Activated naive CD8-positive, alpha-beta T cell treated with anti-CD3 and anti-CD28 coated beads for 36 hours (primary cell): ENCODE measurements at regions not wholly inside any gene's neighbourhood (a gene's known extent, or its start where the extent isn't known, plus 50 kb on each side); places are given as distances from the start of the nearest gene placed in this dataset.

Experiments
- DNase-seq: peaks from one replicate; pipeline ENCODE4 v3.0.0; 2021
- H3K27ac Mint-ChIP-seq: one replicate; pipeline ENCODE4 v1.8.0; 2022; ENCODE audit warnings: mild to moderate bottlenecking, moderate library complexity, mixed read lengths
- H3K27me3 Mint-ChIP-seq: one replicate; pipeline ENCODE4 v1.8.0; 2022; ENCODE audit warnings: mild to moderate bottlenecking, mixed read lengths
- H3K36me3 Mint-ChIP-seq: one replicate; pipeline ENCODE4 v1.8.0; 2021; ENCODE audit warnings: mild to moderate bottlenecking, mixed read lengths
- H3K4me1 Mint-ChIP-seq: one replicate; pipeline ENCODE4 v1.8.0; 2021; ENCODE audit warnings: mixed read lengths
- H3K4me3 Mint-ChIP-seq: one replicate; pipeline ENCODE4 v1.8.0; 2022; ENCODE audit warnings: mild to moderate bottlenecking, moderate library complexity, mixed read lengths
- H3K9me3 Mint-ChIP-seq: one replicate; pipeline ENCODE4 v1.8.0; 2022; ENCODE audit warnings: mixed read lengths

GRCh38 chr20:24745617-24746350, 203.3 kb upstream of the CST7 start:
- H3K4me1 Mint-ChIP-seq: peaks cover 9% of the 10 kb centered on the region
- no peaks in the 10 kb centered on the region for H3K27me3 Mint-ChIP-seq
- DNase-seq: no peak
- no peaks in the 10 kb centered on the region for H3K36me3 Mint-ChIP-seq
- no peak overlapping the region for H3K27ac Mint-ChIP-seq
- H3K4me3 Mint-ChIP-seq: no peak overlapping the region
- no peaks in the 10 kb centered on the region for H3K9me3 Mint-ChIP-seq

GRCh38 chr20:24746351-24746685, 202.8 kb upstream of the CST7 start:
- peaks cover 9% of the 10 kb centered on the region for H3K4me1 Mint-ChIP-seq
- no peak overlapping the region for H3K4me3 Mint-ChIP-seq
- no peaks in the 10 kb centered on the region for H3K9me3 Mint-ChIP-seq
- no peak for DNase-seq
- no peaks in the 10 kb centered on the region for H3K36me3 Mint-ChIP-seq
- H3K27me3 Mint-ChIP-seq: no peaks in the 10 kb centered on the region
- no peak overlapping the region for H3K27ac Mint-ChIP-seq

GRCh38 chr20:24747010-24747712, 201.9 kb upstream of the CST7 start:
- no peak overlapping the region for H3K27ac Mint-ChIP-seq
- no peaks in the 10 kb centered on the region for H3K27me3 Mint-ChIP-seq
- H3K4me1 Mint-ChIP-seq: peaks cover 9% of the 10 kb centered on the region
- no peak overlapping the region for H3K4me3 Mint-ChIP-seq
- H3K9me3 Mint-ChIP-seq: no peaks in the 10 kb centered on the region
- no peak for DNase-seq
- H3K36me3 Mint-ChIP-seq: no peaks in the 10 kb centered on the region

- Mint-ChIP-seq H3K4me3 (no peak overlapping the region), H3K9me3 (no peaks in the 10 kb centered on the region), H3K4me1 (peaks cover 9% of the 10 kb centered on the region), H3K36me3 (no peaks in the 10 kb centered on the region), H3K27ac (no peak overlapping the region), H3K27me3 (no peaks in the 10 kb centered on the region)
- no peak for DNase-seq
These were observed 201.0 kb upstream of the CST7 start for GRCh38 chr20:24747881-24748595.

GRCh38 chr20:24751551-24751950, 197.5 kb upstream of the CST7 start:
- Mint-ChIP-seq H3K36me3 (no peaks in the 10 kb centered on the region), H3K27ac (no peak overlapping the region), H3K4me3 (no peak overlapping the region), H3K27me3 (no peaks in the 10 kb centered on the region), H3K9me3 (no peaks in the 10 kb centered on the region), H3K4me1 (peaks cover 9% of the 10 kb centered on the region)
- no peak for DNase-seq

- no peak for DNase-seq
- Mint-ChIP-seq H3K4me3 (no peak overlapping the region), H3K4me1 (peaks cover under 1% of the 10 kb centered on the region), H3K36me3 (no peaks in the 10 kb centered on the region), H3K27ac (no peak overlapping the region), H3K27me3 (peaks cover 5% of the 10 kb centered on the region), H3K9me3 (no peaks in the 10 kb centered on the region)
These were observed 196.5 kb upstream of the CST7 start for GRCh38 chr20:24752612-24753011.

- Mint-ChIP-seq H3K4me3 (no peak overlapping the region), H3K4me1 (no peaks in the 10 kb centered on the region), H3K27ac (no peak overlapping the region), H3K27me3 (peaks cover 5% of the 10 kb centered on the region), H3K9me3 (no peaks in the 10 kb centered on the region), H3K36me3 (no peaks in the 10 kb centered on the region)
- no peak for DNase-seq
These were observed 195.9 kb upstream of the CST7 start for GRCh38 chr20:24753130-24753529.

- Mint-ChIP-seq H3K9me3 (no peaks in the 10 kb centered on the region), H3K27me3 (peaks cover 5% of the 10 kb centered on the region), H3K27ac (no peak overlapping the region), H3K4me3 (no peak overlapping the region), H3K4me1 (no peaks in the 10 kb centered on the region), H3K36me3 (no peaks in the 10 kb centered on the region)
- DNase-seq: no peak
These were observed 194.4 kb upstream of the CST7 start for GRCh38 chr20:24754691-24755090.

GRCh38 chr20:24755411-24755922, 193.6 kb upstream of the CST7 start:
- H3K4me3 Mint-ChIP-seq: no peak overlapping the region
- no peaks in the 10 kb centered on the region for H3K36me3 Mint-ChIP-seq
- H3K4me1 Mint-ChIP-seq: no peaks in the 10 kb centered on the region
- no peak for DNase-seq
- peaks cover 5% of the 10 kb centered on the region for H3K27me3 Mint-ChIP-seq
- H3K9me3 Mint-ChIP-seq: peaks cover 5% of the 10 kb centered on the region
- H3K27ac Mint-ChIP-seq: no peak overlapping the region

GRCh38 chr20:24756292-24757025, 192.6 kb upstream of the CST7 start:
- Mint-ChIP-seq H3K27ac (no peak overlapping the region), H3K27me3 (peaks cover 5% of the 10 kb centered on the region), H3K4me3 (no peak overlapping the region), H3K36me3 (no peaks in the 10 kb centered on the region), H3K9me3 (peaks cover 6% of the 10 kb centered on the region), H3K4me1 (no peaks in the 10 kb centered on the region)
- no peak for DNase-seq

- DNase-seq: no peak
- H3K9me3 Mint-ChIP-seq: peaks cover 6% of the 10 kb centered on the region
- no peak overlapping the region for H3K4me3 Mint-ChIP-seq
These were observed 187.6 kb upstream of the CST7 start for GRCh38 chr20:24761220-24762065.

GRCh38 chr20:24762371-24762770, 186.7 kb upstream of the CST7 start:
- Mint-ChIP-seq H3K27me3 (no peaks in the 10 kb centered on the region), H3K4me3 (no peak overlapping the region), H3K27ac (no peak overlapping the region), H3K36me3 (no peaks in the 10 kb centered on the region), H3K4me1 (no peaks in the 10 kb centered on the region), H3K9me3 (peaks cover 6% of the 10 kb centered on the region)
- DNase-seq: no peak

More at GRCh38 chr20:24761220-24762065, 187.6 kb upstream of the CST7 start:
- peaks cover 5% of the 10 kb centered on the region for H3K27me3 Mint-ChIP-seq
- H3K36me3 Mint-ChIP-seq: no peaks in the 10 kb centered on the region
- no peaks in the 10 kb centered on the region for H3K4me1 Mint-ChIP-seq
- H3K27ac Mint-ChIP-seq: no peak overlapping the region

- no peak for DNase-seq
- H3K27ac Mint-ChIP-seq: no peak overlapping the region
- no peaks in the 10 kb centered on the region for H3K36me3 Mint-ChIP-seq
- peaks cover 6% of the 10 kb centered on the region for H3K9me3 Mint-ChIP-seq
- H3K4me1 Mint-ChIP-seq: no peaks in the 10 kb centered on the region
- no peak overlapping the region for H3K4me3 Mint-ChIP-seq
- H3K27me3 Mint-ChIP-seq: no peaks in the 10 kb centered on the region
These were observed 186.2 kb upstream of the CST7 start for GRCh38 chr20:24762791-24763350.
